H7 (cell line): ENCODE measurements at regions not wholly inside any gene's neighbourhood (a gene's known extent, or its start where the extent isn't known, plus 50 kb on each side); places are given as distances from the start of the nearest gene placed in this dataset.

Source experiments
- DNase-seq: peaks from one replicate; pipeline ENCODE4 v3.0.0; 2012
- H3K27me3 ChIP-seq: 2 replicates; pipeline ENCODE4 v1.6.0; 2011; ENCODE audit warnings: mild to moderate bottlenecking, low read length; ENCODE audit not compliant: control insufficient read depth, insufficient read depth
- H3K36me3 ChIP-seq: replicated peaks from 2 replicates; pipeline ENCODE4 v1.5.1; 2011; ENCODE audit warnings: low read length; ENCODE audit not compliant: control insufficient read depth, insufficient read depth
- H3K4me3 ChIP-seq: 2 replicates; pipeline ENCODE4 v1.5.1; 2011; ENCODE audit warnings: low read depth, mild to moderate bottlenecking, control low read depth, low read length, moderate library complexity; ENCODE audit not compliant: insufficient read depth

GRCh38 chr15:39491886-39492490 lies 88.9 kb upstream of the THBS1 start:
- H3K27me3 ChIP-seq: no peaks in the 10 kb centered on the region
- H3K36me3 ChIP-seq: no peaks in the 10 kb centered on the region

GRCh38 chr15:39493424-39494067 lies 87.3 kb upstream of the THBS1 start:
- Histone ChIP-seq H3K4me3 (no peak overlapping the region), H3K27me3 (no peaks in the 10 kb centered on the region), H3K36me3 (no peaks in the 10 kb centered on the region)
- no peak for DNase-seq

More at GRCh38 chr15:39491886-39492490, 88.9 kb upstream of the THBS1 start:
- no peak overlapping the region for H3K4me3 ChIP-seq
- DNase-seq: no peak

GRCh38 chr15:39494462-39494861 lies 86.4 kb upstream of the THBS1 start:
- DNase-seq: no peak
- no peaks in the 10 kb centered on the region for H3K27me3 ChIP-seq
- no peaks in the 10 kb centered on the region for H3K36me3 ChIP-seq
- no peak overlapping the region for H3K4me3 ChIP-seq

- Histone ChIP-seq H3K4me3 (no peak overlapping the region), H3K36me3 (no peaks in the 10 kb centered on the region), H3K27me3 (no peaks in the 10 kb centered on the region)
- no peak for DNase-seq
Measured at GRCh38 chr15:39495871-39496840, 84.7 kb upstream of the THBS1 start.

GRCh38 chr15:39497016-39497758 lies 83.7 kb upstream of the THBS1 start:
- Histone ChIP-seq H3K4me3 (no peak overlapping the region), H3K27me3 (no peaks in the 10 kb centered on the region; the same call in 1 of the 2 replicates), H3K36me3 (no peaks in the 10 kb centered on the region)
- no peak for DNase-seq

- no peak for DNase-seq
- no peaks in the 10 kb centered on the region for H3K36me3 ChIP-seq
- no peaks in the 10 kb centered on the region; the same call in 1 of the 2 replicates for H3K27me3 ChIP-seq
- no peak overlapping the region for H3K4me3 ChIP-seq
Measured at GRCh38 chr15:39497759-39498565, 82.9 kb upstream of the THBS1 start.

- no peaks in the 10 kb centered on the region; the same call in 1 of the 2 replicates for H3K27me3 ChIP-seq
- H3K36me3 ChIP-seq: no peaks in the 10 kb centered on the region
- H3K4me3 ChIP-seq: no peak overlapping the region
- DNase-seq: no peak
Measured at GRCh38 chr15:39498629-39499028, 82.2 kb upstream of the THBS1 start.

GRCh38 chr15:39499042-39499441 lies 81.8 kb upstream of the THBS1 start:
- no peak for DNase-seq
- Histone ChIP-seq H3K27me3 (no peaks in the 10 kb centered on the region; the same call in 1 of the 2 replicates), H3K36me3 (no peaks in the 10 kb centered on the region), H3K4me3 (no peak overlapping the region)

GRCh38 chr15:39499681-39500080 lies 81.2 kb upstream of the THBS1 start:
- no peak for DNase-seq
- H3K36me3 ChIP-seq: no peaks in the 10 kb centered on the region

GRCh38 chr15:39501366-39502081 lies 79.4 kb upstream of the THBS1 start:
- Histone ChIP-seq H3K27me3 (no peaks in the 10 kb centered on the region; the same call in 1 of the 2 replicates), H3K36me3 (no peaks in the 10 kb centered on the region), H3K4me3 (no peak overlapping the region)
- DNase-seq: no peak

More at GRCh38 chr15:39499681-39500080, 81.2 kb upstream of the THBS1 start:
- H3K27me3 ChIP-seq: no peaks in the 10 kb centered on the region; the same call in 1 of the 2 replicates
- H3K4me3 ChIP-seq: no peak overlapping the region

- DNase-seq: no peak
- no peaks in the 10 kb centered on the region for H3K36me3 ChIP-seq
- H3K27me3 ChIP-seq: no peaks in the 10 kb centered on the region; the same call in 1 of the 2 replicates
- H3K4me3 ChIP-seq: no peak overlapping the region
Measured at GRCh38 chr15:39502082-39502447, 78.8 kb upstream of the THBS1 start.

- Histone ChIP-seq H3K27me3 (no peaks in the 10 kb centered on the region; the same call in 1 of the 2 replicates), H3K4me3 (no peak overlapping the region), H3K36me3 (no peaks in the 10 kb centered on the region)
- DNase-seq: no peak
Measured at GRCh38 chr15:39502611-39503195, 78.2 kb upstream of the THBS1 start.

GRCh38 chr15:39503526-39503925 lies 77.4 kb upstream of the THBS1 start:
- H3K36me3 ChIP-seq: no peaks in the 10 kb centered on the region
- no peak overlapping the region for H3K4me3 ChIP-seq
- no peak for DNase-seq
- H3K27me3 ChIP-seq: no peaks in the 10 kb centered on the region; the same call in 1 of the 2 replicates
